GM21447 (cell line): ENCODE measurements at regions not wholly inside any gene's neighbourhood (a gene's known extent, or its start where the extent isn't known, plus 50 kb on each side); places are given as distances from the start of the nearest gene placed in this dataset.

ENCODE experiments used
- ATAC-seq: cut with Tn5 transposase; IDR thresholded peaks from one replicate; pipeline ENCODE4 v1.9.1; 2021; ENCODE audit not compliant: unreplicated experiment

DNA sequence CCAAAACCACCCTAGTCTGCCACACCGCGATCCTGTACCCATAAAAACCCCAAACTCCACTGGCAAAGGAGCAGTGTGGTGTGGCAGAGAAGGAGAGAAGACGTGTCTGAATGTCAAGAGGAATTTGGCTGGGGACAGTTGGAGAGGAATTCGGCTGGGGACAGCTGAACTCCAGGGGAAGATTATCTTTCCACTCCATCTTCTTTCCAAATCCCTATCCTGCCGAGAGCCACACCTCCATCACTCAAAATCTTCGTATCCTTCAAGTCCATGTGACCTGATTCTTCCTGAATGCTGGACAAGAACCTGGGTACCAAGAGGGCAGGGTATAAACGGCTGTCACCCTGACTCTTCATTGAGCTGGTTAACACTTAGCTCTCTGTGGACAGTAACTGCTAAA lies 448.1 kb downstream of the ARHGEF28 start:
- no peak for ATAC-seq

DNA sequence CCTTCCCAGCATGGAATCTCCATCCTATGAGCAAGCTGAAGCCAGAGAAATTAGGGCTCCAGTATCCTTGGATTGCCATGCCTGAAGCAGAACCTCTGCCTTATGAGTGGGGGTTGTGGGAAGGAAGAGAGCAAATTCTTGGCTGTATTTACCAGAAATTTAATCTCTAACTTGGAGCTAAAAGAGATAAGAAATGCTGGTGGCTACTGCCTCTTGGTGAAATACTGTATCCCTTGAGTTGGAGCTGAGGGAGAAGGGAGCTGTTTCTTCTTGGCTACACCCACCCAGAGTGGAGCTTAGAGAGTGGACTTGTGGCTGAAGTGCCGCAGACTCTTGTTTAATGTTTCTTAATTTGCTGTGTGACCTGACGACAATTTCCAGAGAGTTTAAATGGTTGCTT lies 447.3 kb downstream of the ARHGEF28 start:
- ATAC-seq: no peak

DNA sequence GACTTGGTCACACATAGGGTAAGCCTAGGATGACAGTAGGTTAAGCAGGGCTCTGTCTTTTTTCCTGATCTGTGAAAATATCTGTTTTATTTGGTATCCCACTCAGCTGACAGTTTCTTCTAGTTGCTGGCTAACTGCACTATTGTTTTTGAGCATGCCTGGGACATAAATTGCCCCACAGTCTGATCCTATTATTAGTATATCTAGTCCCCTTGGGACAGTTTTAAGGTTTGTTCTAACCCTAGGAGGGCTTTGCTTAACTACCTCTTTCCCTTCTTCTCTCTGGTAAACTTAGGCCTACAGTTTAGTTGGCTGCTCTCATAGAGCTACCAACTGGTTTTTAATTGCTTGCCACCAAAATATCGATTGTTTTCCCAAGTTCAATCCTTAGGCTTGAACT lies 446.6 kb downstream of the ARHGEF28 start:
- ATAC-seq: no peak

DNA sequence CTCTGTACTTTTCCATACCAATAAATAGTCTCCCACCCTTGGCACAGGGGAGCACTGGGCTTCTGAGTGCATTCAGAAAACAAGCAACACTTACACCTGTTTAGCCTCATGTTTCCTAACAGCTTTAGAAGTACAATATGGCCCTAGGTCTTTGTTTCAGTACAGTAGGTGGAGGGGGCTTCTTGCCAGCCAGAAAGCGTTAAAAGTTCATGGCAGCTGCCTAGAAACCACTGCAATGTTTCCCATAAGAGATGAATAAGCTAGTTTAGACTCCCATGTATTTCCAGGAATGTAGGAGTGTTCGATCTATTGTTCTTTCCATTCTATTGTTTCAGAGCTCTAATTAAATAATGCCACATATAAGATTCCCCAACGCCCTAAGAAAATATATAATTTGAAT lies 444.8 kb downstream of the ARHGEF28 start:
- no peak for ATAC-seq

DNA sequence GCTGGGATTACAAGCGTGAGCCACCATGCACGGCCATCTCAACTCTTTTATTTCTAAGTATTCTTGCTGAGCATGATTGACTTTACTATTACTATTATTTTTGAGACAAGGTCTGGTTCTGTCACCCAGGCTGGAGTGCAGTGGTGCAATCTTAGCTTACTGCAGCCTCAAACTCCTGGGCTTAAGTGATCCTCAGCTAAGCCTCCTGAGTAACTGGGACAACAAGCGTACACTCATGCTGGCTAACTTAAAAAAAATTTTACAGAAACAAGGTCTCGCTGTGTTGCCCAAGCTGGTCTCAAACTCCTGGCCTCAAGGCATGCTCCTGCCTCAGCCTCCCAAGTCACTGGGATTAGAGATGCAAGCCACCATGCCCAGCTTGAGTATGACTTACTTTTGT lies 443.7 kb downstream of the ARHGEF28 start:
- ATAC-seq: no peak

DNA sequence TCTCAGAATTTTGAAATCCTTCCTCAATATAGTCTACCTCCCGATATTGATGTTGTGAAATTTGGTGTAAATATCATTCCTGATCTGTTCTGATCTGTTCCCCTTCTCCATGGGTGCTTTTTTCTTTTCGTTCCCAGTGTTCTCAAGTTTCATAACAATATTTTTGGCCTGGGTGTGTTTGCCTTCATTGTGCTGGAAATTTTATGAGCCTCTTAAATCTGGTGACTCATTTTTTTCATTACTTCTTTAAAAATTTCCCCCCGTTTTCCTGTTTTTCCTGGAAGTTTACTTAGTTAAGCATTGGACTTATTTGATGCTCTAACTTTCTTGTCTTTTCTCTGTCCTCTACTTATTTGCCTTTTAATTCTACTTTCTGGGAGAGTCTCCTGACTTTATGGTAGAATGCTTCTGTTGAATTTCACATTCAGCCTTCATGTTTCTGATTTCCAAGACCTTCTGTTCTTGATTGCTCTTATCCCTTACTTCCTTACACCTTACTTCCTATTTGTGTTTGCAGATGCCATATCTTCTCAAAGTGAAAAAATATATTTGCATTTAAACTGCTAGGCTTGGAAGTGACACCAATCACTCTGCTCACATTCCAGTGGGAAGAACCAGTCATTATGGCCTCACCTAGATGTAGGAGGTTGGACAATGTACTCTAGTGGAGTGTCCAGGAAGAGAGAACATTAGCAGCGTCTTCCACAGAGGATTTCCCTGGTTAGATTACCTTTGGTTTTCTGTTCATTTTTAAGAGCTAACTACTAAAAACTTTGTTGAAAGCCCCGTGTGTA lies 441.9 kb downstream of the ARHGEF28 start:
- no peak for ATAC-seq

DNA sequence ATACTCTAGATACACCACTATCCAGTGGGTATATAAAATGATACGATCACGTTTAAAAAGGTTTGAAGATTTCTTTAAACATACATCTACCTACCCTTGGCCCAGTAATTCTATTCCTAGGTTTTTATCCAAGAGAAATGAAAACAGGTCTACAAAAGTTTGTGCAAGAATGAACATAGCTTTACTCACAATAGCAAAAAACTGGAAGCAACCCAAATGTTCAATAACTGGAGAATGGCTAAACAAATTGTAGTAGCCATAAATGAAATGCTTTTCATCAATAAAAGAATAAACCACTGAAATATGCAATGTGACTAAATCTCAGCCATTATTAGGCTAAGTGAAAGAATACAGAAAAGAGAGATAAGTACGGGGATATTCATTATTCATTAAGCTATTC lies 438.9 kb downstream of the ARHGEF28 start:
- no peak for ATAC-seq

DNA sequence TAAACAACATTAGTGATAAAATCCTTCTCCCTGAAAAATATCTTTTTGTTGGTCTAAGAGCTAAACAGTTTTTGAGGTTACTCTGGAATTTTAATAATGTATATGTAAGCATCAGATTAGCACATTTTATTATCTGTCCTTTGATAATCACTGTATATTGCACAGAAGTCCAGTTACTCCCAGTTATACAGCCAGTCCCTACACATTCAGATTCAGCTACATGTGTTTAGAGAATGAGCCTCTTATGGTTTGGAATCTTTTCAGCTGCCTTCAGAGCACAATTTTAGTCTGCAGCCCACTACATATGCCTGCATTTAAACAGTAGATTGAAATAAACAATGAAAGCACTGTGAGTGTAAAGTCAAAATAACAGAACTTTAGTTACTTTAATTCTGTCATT lies 438.2 kb downstream of the ARHGEF28 start:
- ATAC-seq: no peak

DNA sequence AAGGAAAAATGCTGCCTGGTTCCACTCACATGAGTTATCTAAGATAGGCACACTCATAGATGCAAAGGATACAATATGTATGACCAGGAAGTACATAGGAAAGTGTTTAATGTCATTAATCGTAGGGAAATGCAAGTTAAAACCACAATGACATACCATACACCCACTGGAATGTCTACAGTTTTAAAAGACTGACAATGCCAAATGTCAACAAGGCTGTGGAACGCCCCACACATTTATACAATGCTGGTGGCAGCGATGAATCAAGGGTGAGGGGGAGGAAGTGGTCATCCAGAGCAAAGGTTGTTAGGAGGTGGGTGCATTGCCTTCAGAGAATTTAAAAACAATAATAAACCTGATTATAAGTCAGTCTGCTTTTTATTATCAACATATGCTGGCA lies 437.8 kb downstream of the ARHGEF28 start:
- ATAC-seq: no peak

DNA sequence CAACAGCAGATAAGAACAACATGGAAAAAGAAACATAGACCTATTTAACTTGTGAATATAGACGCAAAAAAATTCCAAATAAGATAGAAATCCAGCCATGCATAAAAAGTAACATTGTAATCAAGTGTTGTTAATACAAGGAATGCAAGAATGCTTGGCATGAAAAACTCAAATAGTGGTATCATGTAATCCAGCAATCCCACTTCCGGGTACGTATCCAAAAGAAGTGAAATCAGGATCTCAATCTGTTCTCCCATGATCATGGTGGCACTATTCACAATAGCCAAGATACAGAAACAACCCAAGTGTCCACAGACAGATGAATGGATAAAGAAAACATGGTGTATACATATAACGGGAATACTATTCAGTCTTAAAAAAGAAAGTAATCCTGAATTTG lies 437.4 kb downstream of the ARHGEF28 start:
- no peak for ATAC-seq

DNA sequence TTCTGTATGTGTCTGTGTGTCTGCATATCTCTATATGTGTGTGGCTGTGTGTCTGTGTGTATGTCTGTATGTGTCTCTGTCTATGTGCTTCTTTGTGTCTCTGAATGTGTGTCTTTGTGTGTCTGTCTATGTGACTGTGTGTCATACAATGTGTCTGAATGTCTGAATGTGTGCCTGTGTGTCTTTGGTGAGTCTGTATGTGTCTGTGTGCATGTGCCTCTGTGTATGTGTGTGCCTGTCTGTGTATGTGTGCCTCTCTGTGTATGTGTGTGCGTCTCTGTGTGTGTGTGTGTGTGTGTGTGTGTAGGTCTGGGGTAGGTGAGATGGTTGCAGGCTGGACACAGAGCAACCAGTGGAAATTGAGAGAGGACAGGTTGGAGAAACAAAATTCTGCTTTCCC lies 435.3 kb downstream of the ARHGEF28 start:
- ATAC-seq: no peak

DNA sequence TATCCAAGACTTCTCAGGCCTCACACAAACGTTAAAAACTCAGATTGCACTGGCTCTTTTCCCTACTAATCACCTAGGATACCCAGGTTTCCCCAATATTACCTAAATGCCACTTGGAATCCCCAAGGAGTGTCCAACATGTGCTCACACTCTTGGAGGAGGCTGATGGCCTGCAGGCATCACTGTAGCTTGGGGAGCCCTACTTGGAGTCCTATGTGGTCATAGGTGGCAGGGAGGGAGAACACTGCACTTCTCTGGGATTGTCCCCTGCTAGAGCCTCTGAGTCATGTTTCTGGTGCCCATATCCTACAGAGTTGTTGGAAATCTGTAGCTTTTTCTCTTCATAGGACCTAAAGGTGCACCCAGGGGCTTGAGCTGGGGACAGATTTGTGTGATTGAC lies 433.7 kb downstream of the ARHGEF28 start:
- no peak for ATAC-seq

DNA sequence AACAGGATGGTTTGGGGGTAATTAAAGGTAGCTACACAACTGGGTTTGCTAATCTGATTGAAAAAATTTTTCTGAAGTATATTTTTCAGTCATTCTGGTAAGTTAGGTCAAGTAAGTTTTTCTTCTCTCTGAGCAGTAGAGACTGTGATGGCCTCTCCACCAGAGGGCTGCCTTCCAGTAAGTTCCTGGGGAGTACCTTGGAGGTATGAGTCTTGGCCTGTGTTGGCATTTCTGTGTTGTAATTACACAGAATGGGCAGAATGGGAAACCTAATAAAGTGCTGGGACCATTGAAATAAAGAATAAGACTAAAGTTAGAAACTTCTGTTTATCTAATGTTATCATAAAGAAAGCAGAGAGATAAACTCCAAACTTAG lies 430.8 kb downstream of the ARHGEF28 start:
- no peak for ATAC-seq

DNA sequence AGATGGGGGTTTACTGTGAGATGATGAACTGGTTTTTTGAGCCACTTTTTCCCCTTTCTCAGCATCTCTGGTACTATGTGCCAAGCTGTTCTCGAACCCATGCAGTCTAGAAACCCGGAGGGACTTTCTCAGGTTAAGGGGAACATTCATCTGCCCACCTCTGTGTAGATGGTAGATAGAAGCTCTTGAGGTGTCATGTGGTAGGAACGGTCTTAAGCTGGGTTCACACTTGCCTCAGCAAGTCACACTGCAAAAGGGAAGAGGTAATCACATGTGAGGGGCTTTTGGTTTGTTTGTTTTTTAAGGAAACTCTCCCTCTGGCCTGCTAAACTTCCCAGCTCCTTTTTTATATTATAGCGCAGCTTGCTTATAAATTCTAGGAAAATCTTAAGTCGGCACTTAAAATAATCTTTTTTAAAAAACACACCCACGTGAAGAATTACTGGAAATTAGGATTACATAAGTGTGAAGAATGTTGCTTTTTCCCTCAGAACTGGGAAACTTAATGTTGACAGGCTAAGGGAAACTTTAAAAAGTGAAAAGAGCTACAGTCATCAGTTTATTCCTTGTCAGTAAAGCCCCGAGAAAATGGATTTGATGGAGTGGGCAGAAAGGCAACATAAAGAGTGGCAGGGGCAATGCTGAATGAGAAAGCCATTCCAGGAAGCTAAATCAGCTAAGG lies 430.3 kb downstream of the ARHGEF28 start:
- no peak for ATAC-seq

DNA sequence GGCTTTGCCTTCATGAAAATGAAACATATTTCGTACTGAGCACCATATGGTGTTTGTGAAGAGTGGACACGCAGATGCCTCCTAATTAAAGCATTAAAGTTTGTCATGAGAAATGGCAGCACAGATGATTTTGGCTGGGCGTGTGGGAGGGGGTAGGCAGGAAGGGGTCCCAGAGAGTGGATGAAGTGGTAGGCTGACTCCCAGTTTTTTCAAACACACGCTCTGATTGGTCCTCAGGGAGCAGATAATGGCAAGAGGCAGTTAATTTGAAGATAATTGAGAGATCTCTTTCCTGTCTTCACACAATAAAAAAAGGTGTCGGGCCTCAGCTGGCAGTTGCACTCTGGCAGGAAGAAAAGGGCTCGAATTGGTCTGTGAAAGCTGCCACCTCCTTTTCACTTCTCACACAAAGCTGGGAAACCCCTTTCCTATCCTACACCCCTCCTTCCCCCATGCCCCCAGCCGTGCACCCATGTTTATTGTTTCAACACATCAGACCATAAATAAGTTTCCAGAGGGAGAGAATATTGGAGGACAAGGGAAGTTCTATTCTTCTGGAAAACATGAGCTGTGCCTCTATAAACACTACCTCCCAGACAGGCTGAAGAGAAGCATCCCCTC lies 429.6 kb downstream of the ARHGEF28 start:
- ATAC-seq: no peak

DNA sequence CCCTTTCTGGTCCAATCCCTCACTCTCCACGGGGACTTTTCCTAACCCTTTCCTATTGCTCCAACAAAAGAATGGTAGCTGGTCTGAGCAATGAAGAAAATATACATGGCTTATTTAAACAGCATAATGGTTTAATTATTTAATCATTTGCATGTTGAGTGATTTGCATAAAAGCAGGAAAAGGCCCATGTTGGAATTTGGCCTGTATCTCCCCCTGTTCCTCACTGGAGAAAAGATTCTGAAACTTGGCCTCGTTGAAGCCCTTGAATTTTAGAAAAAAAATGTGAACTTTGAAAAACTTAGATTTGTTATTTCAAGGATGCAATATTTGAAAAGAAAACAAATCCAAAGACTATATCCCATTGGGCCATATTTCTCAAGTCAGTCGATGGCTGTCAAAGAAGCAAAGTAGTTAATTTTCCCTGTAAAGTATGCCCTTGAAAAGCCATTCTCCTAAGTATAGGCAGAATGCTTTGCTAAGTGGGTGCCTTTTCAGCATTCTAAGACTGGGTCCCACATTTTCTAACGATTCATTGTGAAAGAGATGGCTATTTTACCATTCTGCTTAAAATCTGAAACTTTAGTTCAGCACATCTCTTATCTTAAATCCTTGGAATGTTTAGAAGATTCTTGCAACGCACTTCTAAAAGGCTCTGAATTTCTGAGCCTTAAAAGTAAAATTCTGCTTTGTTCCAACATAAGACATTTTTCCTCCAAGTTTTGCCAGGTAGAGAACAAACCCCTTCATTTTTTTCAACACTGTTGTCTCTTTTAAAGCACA lies 428.8 kb downstream of the ARHGEF28 start:
- ATAC-seq: no peak

DNA sequence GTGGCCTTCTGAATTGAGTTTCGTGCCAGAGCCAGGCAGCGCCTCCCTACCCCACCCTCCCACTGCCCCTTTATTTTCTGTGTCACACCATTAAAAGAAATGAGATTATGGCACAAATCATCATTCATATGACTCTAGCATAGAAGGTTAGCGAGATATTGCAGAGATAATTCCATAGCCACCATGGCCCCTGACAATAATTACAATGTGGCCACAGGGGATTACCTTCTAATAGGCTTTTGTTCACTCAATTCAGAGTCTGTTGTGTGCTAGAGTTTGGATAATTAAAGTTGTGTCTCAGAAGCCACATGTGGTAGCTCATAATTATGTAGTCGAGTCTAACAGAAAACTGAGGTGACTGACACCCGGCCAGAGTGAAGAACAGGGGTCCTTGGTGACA lies 428.1 kb downstream of the ARHGEF28 start:
- no peak for ATAC-seq

DNA sequence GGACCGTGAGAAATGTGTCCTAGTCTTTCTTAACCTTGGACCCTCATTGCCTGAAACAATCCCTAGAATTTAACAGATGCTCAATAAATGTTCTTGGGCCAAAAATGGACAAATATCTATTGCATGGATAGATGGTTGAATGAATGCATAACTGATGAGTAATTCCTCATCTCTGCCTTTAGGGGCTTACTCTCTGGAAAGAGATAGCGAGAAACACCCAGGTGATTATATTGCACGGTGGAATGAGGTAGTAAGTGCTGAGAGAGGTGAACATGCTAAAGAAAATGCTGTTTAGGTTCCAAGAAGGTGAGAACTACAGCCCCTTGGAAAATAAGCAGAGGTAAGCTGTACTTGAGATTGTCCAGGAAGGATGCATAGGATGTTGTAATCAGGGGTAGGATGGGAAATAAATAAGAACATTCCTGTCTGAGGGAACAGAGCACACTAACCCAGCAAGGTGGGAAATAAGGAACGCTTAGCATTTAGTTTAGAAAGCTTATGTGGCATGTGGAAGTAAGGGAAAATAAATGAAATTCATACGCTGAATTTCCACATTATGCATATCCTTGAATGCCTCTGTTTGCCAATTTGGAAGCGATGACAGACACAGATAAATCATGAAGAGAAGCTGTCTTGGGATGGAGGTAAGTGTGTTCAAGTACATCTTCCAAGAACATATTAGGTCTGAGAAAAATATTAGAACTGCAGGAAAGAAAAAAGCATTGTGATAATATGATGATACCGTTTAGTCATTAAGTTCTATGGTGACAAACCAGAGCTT lies 426.6 kb downstream of the ARHGEF28 start:
- no peak for ATAC-seq

DNA sequence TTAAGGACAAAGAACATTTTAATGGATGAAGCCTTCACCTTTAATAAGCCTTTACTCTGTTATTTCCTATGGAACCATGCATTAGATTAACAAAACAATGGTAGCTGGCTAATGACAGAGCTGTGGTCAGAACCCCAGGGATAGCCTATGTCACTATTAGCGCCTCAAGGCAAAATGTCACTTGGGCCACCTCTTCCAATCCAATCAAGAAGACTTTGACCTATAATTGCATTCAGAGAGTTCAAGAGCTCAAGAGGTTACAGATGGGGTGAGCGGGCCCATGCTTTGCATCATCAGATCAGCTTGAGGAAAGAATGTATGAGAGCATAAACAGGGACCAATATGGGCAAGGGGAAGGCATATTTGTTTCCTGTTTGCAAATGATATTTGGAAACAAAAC lies 425.1 kb downstream of the ARHGEF28 start:
- no peak for ATAC-seq

DNA sequence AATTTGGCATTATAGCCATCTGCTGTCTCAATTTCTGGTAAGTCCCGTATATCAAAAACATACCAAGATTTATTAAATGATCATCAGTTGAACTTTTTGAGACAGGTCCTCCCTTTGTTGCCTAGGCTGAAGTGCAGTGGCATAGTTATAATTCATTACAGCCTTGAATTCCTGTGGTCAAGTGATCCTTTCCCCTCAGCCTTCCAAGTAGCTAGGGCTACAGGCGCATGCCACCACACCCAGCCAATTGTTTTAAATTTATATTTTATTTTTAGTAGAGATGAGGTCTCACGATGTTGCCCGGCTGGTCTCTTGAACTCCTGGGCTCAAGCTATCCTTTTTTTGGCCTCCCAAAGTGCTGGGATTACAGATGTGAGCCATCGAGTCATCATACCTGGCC lies 418.9 kb downstream of the ARHGEF28 start:
- ATAC-seq: no peak

DNA sequence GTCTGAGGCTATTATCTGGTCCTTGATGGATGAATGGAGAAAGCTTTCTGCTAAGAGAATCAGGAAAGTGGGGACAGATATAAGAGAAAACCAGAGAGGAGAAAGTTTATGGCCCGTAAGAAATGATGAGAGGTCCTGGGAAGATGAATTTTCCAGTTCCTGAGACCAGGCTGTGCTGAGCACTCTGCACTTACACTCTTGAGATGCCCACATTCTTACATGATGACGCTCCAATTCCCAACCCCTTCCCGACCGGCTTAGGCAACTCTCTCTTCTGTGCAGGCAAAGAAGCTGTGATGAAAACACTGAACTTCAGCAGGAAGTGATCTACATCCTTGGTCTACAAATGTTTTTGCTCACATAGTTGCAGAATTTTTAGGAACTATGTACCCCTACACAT lies 417.0 kb downstream of the ARHGEF28 start:
- ATAC-seq: no peak
